ENCODE measurements at regions not wholly inside any gene's neighbourhood (a gene's known extent, or its start where the extent isn't known, plus 50 kb on each side); places are given as distances from the start of the nearest gene placed in this dataset.
A peak's percentile ranks its signal among the peaks of the same experiment; 100 is the strongest.
"Not testable (repeated sequence)": the region's sequence is repeated elsewhere in the genome, so short reads cannot be mapped to it uniquely, and the experiment has no call there.

- Mint-ChIP-seq H3K9me3 (no peaks in the 10 kb centered on the region), H3K27ac (no peak overlapping the region), H3K4me1 (ENCODE audit: low read depth) (no peaks in the 10 kb centered on the region), H3K36me3 (ENCODE audit: low read depth) (no peaks in the 10 kb centered on the region), H3K27me3 (ENCODE audit: insufficient read depth) (no peaks in the 10 kb centered on the region), H3K4me3 (no peak overlapping the region)
- intact Hi-C loops (cut with micrococcal nuclease) = no loop called here
- no peak for DNase-seq (ENCODE audit: low spot score)
Measured at GRCh38 chr10:57679916-57680315, 587.8 kb downstream of the IPMK start.

DNA sequence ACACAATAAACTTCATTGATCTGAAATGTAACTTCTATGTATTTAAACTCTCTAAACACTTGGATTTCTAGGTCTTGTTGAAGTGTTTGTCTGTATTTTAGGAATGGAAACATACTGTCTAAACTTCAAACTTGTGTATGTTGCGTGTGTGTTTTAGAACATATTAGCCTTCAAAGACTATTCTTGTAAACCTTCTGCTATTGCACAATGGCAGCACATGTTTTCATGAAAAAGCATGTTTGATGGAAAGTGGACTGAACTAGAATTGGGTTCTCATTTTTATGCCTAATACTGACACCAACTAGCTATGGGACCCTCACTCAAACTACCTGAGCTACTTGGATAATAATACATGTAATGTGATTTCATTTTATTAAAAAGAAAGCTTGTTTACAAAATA lies 592.6 kb downstream of the IPMK start:
- Mint-ChIP-seq H3K4me1 (ENCODE audit: low read depth) (no peaks in the 10 kb centered on the region), H3K4me3 (no peak overlapping the region), H3K27ac (no peak overlapping the region), H3K27me3 (ENCODE audit: insufficient read depth) (no peaks in the 10 kb centered on the region), H3K9me3 (peaks cover 3% of the 10 kb centered on the region), H3K36me3 (ENCODE audit: low read depth) (no peaks in the 10 kb centered on the region)
- intact Hi-C loops (cut with micrococcal nuclease) = no loop called here
- DNase-seq (ENCODE audit: low spot score) = no peak

DNA sequence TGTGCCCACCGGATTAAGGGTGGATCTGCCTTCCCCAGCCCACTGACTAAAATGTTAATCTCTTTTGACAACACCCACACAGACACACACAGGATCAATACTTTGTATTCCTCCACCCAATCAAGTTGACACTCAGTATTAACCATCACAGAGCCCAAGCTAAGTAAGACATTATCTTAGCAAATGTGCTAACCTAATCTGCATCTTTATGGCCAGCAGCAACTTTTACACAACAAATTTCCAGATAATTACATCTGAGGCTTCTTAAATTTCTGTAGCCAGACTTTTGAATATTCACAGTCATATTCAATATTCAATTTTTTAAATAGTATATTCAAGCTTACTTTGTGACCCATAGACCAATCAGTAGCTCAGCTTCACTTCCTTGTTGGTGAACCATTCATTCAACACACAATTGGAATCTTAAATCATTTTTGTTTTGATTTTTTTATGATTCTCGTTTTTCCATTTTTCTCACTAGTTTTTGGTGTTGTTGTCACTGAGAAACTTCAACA lies 594.2 kb downstream of the IPMK start:
- intact Hi-C loops (cut with micrococcal nuclease) = no loop called here
- H3K4me1 Mint-ChIP-seq (ENCODE audit: low read depth) = no peaks in the 10 kb centered on the region
- no peak overlapping the region for H3K27ac Mint-ChIP-seq
- H3K27me3 Mint-ChIP-seq (ENCODE audit: insufficient read depth) = no peaks in the 10 kb centered on the region
- H3K4me3 Mint-ChIP-seq = no peak overlapping the region
- no peaks in the 10 kb centered on the region for H3K36me3 Mint-ChIP-seq (ENCODE audit: low read depth)
- DNase-seq (ENCODE audit: low spot score) = no peak
- H3K9me3 Mint-ChIP-seq = peaks cover 3% of the 10 kb centered on the region

- Mint-ChIP-seq H3K4me3 (no peak overlapping the region), H3K27me3 (ENCODE audit: insufficient read depth) (no peaks in the 10 kb centered on the region), H3K4me1 (ENCODE audit: low read depth) (no peaks in the 10 kb centered on the region), H3K9me3 (no peaks in the 10 kb centered on the region), H3K36me3 (ENCODE audit: low read depth) (no peaks in the 10 kb centered on the region), H3K27ac (no peak overlapping the region)
- intact Hi-C loops (cut with micrococcal nuclease) = no loop called here
- DNase-seq (ENCODE audit: low spot score) = no peak
Measured at GRCh38 chr10:57664815-57665214, 602.9 kb downstream of the IPMK start.

DNA sequence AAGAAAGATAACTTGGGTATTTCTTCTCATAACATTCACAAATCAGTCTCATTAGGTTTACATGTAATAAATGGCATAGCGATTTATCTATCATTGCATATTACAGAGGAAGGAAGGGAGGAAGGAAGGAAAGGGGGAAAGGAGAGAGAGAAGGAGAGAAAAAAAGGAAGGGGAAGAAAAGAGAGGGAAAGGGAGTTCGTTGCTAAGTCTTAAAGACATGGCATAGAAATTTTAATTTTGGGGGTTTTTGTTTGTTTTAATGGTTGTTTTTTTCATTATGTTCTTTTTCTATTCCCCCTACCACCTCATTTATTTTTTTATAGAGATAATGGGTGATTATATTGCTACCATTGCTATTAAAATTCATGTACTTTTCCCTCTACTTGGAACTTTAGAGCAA lies 604.3 kb downstream of the IPMK start:
- Mint-ChIP-seq H3K4me3 (no peak overlapping the region), H3K27ac (no peak overlapping the region), H3K27me3 (ENCODE audit: insufficient read depth) (no peaks in the 10 kb centered on the region), H3K9me3 (no peaks in the 10 kb centered on the region), H3K36me3 (ENCODE audit: low read depth) (no peaks in the 10 kb centered on the region), H3K4me1 (ENCODE audit: low read depth) (no peaks in the 10 kb centered on the region)
- DNase-seq (ENCODE audit: low spot score) = no peak
- intact Hi-C loops (cut with micrococcal nuclease) = no loop called here

GRCh38 chr10:57661206-57661605 lies 606.5 kb downstream of the IPMK start:
- no peak for DNase-seq (ENCODE audit: low spot score)
- intact Hi-C loops (cut with micrococcal nuclease) = no loop called here
- H3K27ac Mint-ChIP-seq = no peak overlapping the region
- H3K27me3 Mint-ChIP-seq (ENCODE audit: insufficient read depth) = no peaks in the 10 kb centered on the region
- no peaks in the 10 kb centered on the region for H3K9me3 Mint-ChIP-seq
- H3K4me3 Mint-ChIP-seq = no peak overlapping the region
- H3K36me3 Mint-ChIP-seq (ENCODE audit: low read depth) = no peaks in the 10 kb centered on the region
- no peaks in the 10 kb centered on the region for H3K4me1 Mint-ChIP-seq (ENCODE audit: low read depth)

GRCh38 chr10:57657164-57657765 lies 610.4 kb downstream of the IPMK start:
- Mint-ChIP-seq H3K4me3 (no peak overlapping the region), H3K9me3 (no peaks in the 10 kb centered on the region), H3K4me1 (ENCODE audit: low read depth) (no peaks in the 10 kb centered on the region), H3K36me3 (ENCODE audit: low read depth) (no peaks in the 10 kb centered on the region), H3K27me3 (ENCODE audit: insufficient read depth) (no peaks in the 10 kb centered on the region), H3K27ac (no peak overlapping the region)
- intact Hi-C loops (cut with micrococcal nuclease) = no loop called here
- peak; percentile 1 for DNase-seq (ENCODE audit: low spot score)

DNA sequence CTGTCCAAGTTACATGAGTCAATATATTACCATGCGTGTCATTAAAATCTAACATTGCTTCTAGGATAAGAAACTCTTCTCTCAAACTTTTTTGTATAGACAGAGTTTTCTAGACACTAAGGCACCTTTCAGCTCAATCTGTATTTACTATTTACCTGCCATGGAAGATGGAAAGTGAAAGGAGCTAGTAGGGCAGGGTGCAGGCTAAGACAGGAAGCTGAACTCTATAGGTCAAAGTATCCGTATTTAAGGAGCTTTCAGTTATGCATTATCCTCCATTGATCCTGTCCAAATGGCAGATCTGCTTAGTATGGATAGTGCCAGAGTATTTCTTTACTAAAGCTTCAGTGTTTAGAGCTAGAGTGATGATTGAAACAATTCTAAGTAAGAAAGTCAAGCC lies 612.8 kb downstream of the IPMK start:
- Mint-ChIP-seq H3K4me3 (no peak overlapping the region), H3K4me1 (ENCODE audit: low read depth) (no peaks in the 10 kb centered on the region), H3K27me3 (ENCODE audit: insufficient read depth) (no peaks in the 10 kb centered on the region), H3K27ac (no peak overlapping the region), H3K9me3 (no peaks in the 10 kb centered on the region), H3K36me3 (ENCODE audit: low read depth) (no peaks in the 10 kb centered on the region)
- intact Hi-C loops (cut with micrococcal nuclease) = no loop called here
- no peak for DNase-seq (ENCODE audit: low spot score)

GRCh38 chr10:57645108-57645507 lies 622.6 kb downstream of the IPMK start:
- H3K27ac Mint-ChIP-seq; H3K27me3 Mint-ChIP-seq (ENCODE audit: insufficient read depth); H3K36me3 Mint-ChIP-seq (ENCODE audit: low read depth); H3K9me3 Mint-ChIP-seq; H3K4me3 Mint-ChIP-seq; DNase-seq (ENCODE audit: low spot score); intact Hi-C loops (cut with micrococcal nuclease); H3K4me1 Mint-ChIP-seq (ENCODE audit: low read depth): not testable (repeated sequence)

DNA sequence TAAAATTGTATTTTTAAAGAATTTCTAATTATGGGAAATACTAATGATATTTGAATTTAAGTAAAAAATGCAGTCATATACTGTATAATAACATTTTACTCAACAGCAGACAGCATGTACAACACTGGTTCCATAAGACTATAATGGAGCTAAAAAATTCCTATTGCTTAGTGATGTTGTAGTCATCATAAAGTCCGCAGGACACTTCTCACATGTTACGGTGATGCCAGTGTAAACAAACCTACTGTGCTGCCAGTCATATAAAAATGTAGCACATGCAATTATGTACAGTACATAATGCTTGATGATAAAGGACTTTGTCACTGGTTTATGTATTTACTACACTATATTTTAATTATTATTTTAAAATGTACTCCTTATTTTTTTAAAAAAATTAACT lies 629.3 kb downstream of the IPMK start:
- H3K27ac Mint-ChIP-seq = no peak overlapping the region
- intact Hi-C loops (cut with micrococcal nuclease) = no loop called here
- no peaks in the 10 kb centered on the region for H3K4me1 Mint-ChIP-seq (ENCODE audit: low read depth)
- no peaks in the 10 kb centered on the region for H3K36me3 Mint-ChIP-seq (ENCODE audit: low read depth)
- H3K27me3 Mint-ChIP-seq (ENCODE audit: insufficient read depth) = no peaks in the 10 kb centered on the region
- no peaks in the 10 kb centered on the region for H3K9me3 Mint-ChIP-seq
- H3K4me3 Mint-ChIP-seq = no peak overlapping the region
- no peak for DNase-seq (ENCODE audit: low spot score)

- no peak for DNase-seq (ENCODE audit: low spot score)
- Mint-ChIP-seq H3K4me3 (no peak overlapping the region), H3K4me1 (ENCODE audit: low read depth) (no peaks in the 10 kb centered on the region), H3K9me3 (no peaks in the 10 kb centered on the region), H3K27me3 (ENCODE audit: insufficient read depth) (no peaks in the 10 kb centered on the region), H3K36me3 (ENCODE audit: low read depth) (no peaks in the 10 kb centered on the region), H3K27ac (no peak overlapping the region)
- intact Hi-C loops (cut with micrococcal nuclease) = no loop called here
Measured at GRCh38 chr10:57628592-57629284, 639.0 kb downstream of the IPMK start.

- no peak overlapping the region for H3K4me3 Mint-ChIP-seq
- no peak for DNase-seq (ENCODE audit: low spot score)
- H3K36me3 Mint-ChIP-seq (ENCODE audit: low read depth) = no peaks in the 10 kb centered on the region
- H3K4me1 Mint-ChIP-seq (ENCODE audit: low read depth) = no peaks in the 10 kb centered on the region
- no peaks in the 10 kb centered on the region for H3K9me3 Mint-ChIP-seq
- H3K27me3 Mint-ChIP-seq (ENCODE audit: insufficient read depth) = no peaks in the 10 kb centered on the region
- H3K27ac Mint-ChIP-seq = no peak overlapping the region
- intact Hi-C loops (cut with micrococcal nuclease) = no loop called here
Measured at GRCh38 chr10:57627642-57628178, 640.0 kb downstream of the IPMK start.

DNA sequence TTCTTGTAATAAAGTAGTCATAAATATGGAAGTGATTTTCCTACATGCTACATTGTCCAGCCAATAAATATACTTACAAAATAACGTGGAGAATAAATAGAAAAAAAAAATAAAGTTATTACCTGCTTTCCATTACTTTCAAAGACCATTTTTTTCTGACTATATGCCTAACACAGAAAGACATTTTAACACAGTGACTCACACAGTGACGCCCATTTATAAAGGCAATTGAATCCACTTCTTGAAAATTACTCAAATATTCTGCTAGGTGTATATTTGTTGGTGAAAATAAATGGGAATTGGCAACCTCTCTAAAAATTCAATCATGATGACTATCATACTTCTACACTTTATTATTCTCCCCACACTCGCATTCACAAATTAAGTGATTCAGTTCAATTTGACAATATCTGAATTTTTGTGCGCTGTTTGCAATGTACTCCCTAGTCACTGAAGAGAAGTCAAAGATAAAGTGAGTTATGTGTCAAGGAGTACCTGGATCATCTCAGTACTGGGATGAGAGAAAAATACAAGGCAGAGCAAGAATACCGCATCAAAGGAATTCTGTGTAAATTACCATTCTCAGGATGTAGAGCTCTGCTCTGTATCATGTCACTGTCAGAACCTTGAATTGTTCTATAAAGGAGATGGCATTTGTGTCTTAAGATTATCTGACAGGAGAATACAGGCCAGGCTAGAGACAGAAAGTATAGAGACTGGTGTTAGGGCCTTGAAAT lies 642.7 kb downstream of the IPMK start:
- no peak overlapping the region for H3K4me3 Mint-ChIP-seq
- H3K36me3 Mint-ChIP-seq (ENCODE audit: low read depth) = no peaks in the 10 kb centered on the region
- H3K4me1 Mint-ChIP-seq (ENCODE audit: low read depth) = no peaks in the 10 kb centered on the region
- H3K27ac Mint-ChIP-seq = no peak overlapping the region
- H3K9me3 Mint-ChIP-seq = no peaks in the 10 kb centered on the region
- no peak for DNase-seq (ENCODE audit: low spot score)
- intact Hi-C loops (cut with micrococcal nuclease) = no loop called here
- H3K27me3 Mint-ChIP-seq (ENCODE audit: insufficient read depth) = no peaks in the 10 kb centered on the region
